HAP-1 (cell line): ENCODE measurements at regions not wholly inside any gene's neighbourhood (a gene's known extent, or its start where the extent isn't known, plus 50 kb on each side); places are given as distances from the start of the nearest gene placed in this dataset.

Source experiments
- DNase-seq, 2 experiments: peaks; one replicate each; pipeline ENCODE4 v3.0.0-alpha.2; 2016 to 2020; ENCODE audit warnings: low spot score in 2 of 2
- H3K27me3 ChIP-seq: fragments of 250-450 bp; sonication (Bioruptor Pico); 2 replicates; pipeline ENCODE4 v1.5.1; 2020; ENCODE audit warnings: low read depth, mild to moderate bottlenecking, moderate library complexity
- H3K36me3 ChIP-seq: fragments of 250-450 bp; sonication (Bioruptor Pico); replicated peaks from 2 replicates; pipeline ENCODE4 v1.5.1; 2020; ENCODE audit warnings: mild to moderate bottlenecking
- H3K4me1 ChIP-seq: fragments of 250-450 bp; sonication (Bioruptor Pico); 2 replicates; pipeline ENCODE4 v1.5.1; 2020; ENCODE audit warnings: mild to moderate bottlenecking
- H3K4me3 ChIP-seq: fragments of 250-450 bp; sonication (Bioruptor Pico); 2 replicates; pipeline ENCODE4 v1.5.1; 2020; ENCODE audit warnings: mild to moderate bottlenecking, moderate library complexity
- H3K9me3 ChIP-seq: fragments of 250-450 bp; sonication (Bioruptor Pico); 2 replicates; pipeline ENCODE4 v1.5.1; 2020; ENCODE audit warnings: mild to moderate bottlenecking, moderate library complexity
- in situ Hi-C: fragments of 300-500 bp; cut with MboI; formaldehyde crosslinking; loops from 3 replicates; pipeline ENCODE4 v1.14.3; 2020; ENCODE audit warnings: low sequenced_read_pairs, inconsistent platforms, mixed read lengths

DNA sequence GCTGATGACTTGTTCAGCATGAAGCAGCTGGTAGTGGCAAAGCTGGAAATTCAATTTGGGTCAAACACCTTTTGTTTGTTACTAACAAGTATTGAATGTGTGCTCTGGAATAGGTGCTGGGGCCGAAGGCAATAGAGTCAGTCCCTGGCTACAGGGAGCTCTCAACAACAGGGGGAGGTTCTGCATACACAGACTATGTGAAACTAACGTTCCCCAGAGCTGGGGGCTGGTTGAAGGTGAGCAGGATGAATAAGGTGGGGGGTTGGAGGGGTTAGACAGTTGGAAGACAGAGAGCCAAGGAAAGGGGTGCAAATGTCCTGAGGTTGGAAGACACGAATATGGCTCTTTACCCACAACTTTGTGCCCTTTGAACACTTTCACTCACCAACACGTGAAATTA is 84.1 kb upstream of the PLPP4 start:
- H3K4me3 ChIP-seq, result no peak overlapping the region
- in situ Hi-C loops, result no loop called here
- H3K36me3 ChIP-seq, result no peaks in the 10 kb centered on the region
- peaks cover 4% of the 10 kb centered on the region for H3K27me3 ChIP-seq
- no peaks in the 10 kb centered on the region for H3K9me3 ChIP-seq
- H3K4me1 ChIP-seq, result no peaks in the 10 kb centered on the region
- no peak for DNase-seq

DNA sequence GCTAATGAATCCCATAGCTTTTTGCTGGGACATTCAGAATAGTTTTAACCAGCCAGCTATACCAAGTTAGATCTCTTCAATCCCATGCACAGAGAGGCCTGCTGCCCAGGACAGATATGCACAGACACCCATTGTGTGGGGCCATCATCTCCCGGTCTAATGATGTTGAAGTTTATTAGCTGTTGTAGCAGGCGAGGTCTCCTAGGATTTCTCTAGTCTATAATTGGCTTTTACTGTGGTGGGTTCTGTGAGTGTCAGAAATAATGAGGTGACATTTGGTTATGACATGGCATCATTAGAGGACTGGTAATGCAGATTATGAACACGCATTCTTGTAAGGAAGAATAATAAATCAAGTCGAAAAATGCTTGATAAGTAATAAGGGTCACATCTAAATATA is 81.4 kb upstream of the PLPP4 start:
- in situ Hi-C loops, result no loop called here

DNA sequence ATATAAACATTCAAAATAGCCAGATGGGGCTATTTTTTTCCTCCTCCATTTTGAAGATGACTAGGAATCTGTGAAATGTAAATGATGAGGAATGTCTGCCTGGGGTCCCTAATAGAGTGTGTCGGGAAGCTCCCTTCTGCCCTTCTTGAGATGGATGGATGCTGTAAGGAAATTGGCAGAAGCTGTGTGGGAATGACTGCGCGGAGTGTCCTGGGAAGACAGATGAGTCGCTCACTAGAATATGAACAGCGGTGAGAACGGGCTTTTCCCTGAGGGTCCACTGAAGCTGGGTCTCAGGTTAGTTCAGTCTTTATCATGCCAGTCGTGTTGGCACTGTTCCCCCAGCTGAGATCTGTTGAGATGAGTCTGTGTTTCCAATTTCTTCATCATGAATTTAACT is 75.1 kb upstream of the PLPP4 start:
- no peak for DNase-seq
- Histone ChIP-seq H3K27me3 (no peaks in the 10 kb centered on the region), H3K9me3 (no peaks in the 10 kb centered on the region), H3K4me3 (no peak overlapping the region), H3K4me1 (no peaks in the 10 kb centered on the region), H3K36me3 (no peaks in the 10 kb centered on the region)
- in situ Hi-C loops, result no loop called here

More for the DNA sequence above, 81.4 kb upstream of the PLPP4 start:
- DNase-seq, result no peak
- Histone ChIP-seq H3K9me3 (no peaks in the 10 kb centered on the region), H3K27me3 (no peaks in the 10 kb centered on the region), H3K4me3 (no peak overlapping the region), H3K4me1 (no peaks in the 10 kb centered on the region), H3K36me3 (no peaks in the 10 kb centered on the region)

- no peaks in the 10 kb centered on the region for H3K27me3 ChIP-seq
- in situ Hi-C loops, result no loop called here
- H3K4me1 ChIP-seq, result no peaks in the 10 kb centered on the region
- H3K36me3 ChIP-seq, result no peaks in the 10 kb centered on the region
- H3K9me3 ChIP-seq, result no peaks in the 10 kb centered on the region
- no peak overlapping the region for H3K4me3 ChIP-seq
- no peak for DNase-seq
Observed at GRCh38 chr10:120382360-120382759, 74.7 kb upstream of the PLPP4 start.

GRCh38 chr10:120385992-120386391 is 71.0 kb upstream of the PLPP4 start:
- in situ Hi-C loops, result no loop called here
- no peak for DNase-seq
- Histone ChIP-seq H3K9me3 (no peaks in the 10 kb centered on the region), H3K4me3 (no peak overlapping the region), H3K4me1 (no peaks in the 10 kb centered on the region), H3K27me3 (no peaks in the 10 kb centered on the region; the same call in 1 of the 2 replicates), H3K36me3 (no peaks in the 10 kb centered on the region)

- no peak overlapping the region for H3K4me3 ChIP-seq
- no peak for DNase-seq
- H3K27me3 ChIP-seq, result no peaks in the 10 kb centered on the region; the same call in 1 of the 2 replicates
- no peaks in the 10 kb centered on the region for H3K4me1 ChIP-seq
- in situ Hi-C loops, result no loop called here
- H3K36me3 ChIP-seq, result no peaks in the 10 kb centered on the region
- H3K9me3 ChIP-seq, result no peaks in the 10 kb centered on the region
Observed at GRCh38 chr10:120386896-120387295, 70.1 kb upstream of the PLPP4 start.

DNA sequence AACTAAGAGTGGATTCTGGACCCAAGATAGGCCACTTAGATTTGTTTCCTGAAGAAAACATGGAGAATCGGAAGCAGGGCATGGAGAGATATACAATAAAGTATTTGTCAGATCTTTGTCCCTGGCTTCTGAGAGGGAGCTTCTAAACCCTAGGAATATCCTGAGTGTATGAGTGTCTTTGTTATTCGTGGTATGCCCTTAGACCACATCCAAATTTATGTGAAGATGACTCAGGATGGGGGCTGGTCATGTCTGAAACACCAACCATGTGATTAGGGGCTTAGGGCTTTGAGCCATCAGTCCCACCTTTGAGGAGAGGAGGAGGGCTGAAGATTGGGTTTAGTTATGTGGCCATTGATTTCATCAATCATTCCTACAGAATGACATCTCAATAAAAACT is 69.7 kb upstream of the PLPP4 start:
- DNase-seq, result no peak
- H3K4me1 ChIP-seq, result no peaks in the 10 kb centered on the region
- no peaks in the 10 kb centered on the region; the same call in 1 of the 2 replicates for H3K27me3 ChIP-seq
- H3K36me3 ChIP-seq, result no peaks in the 10 kb centered on the region
- no peaks in the 10 kb centered on the region for H3K9me3 ChIP-seq
- in situ Hi-C loops, result no loop called here
- H3K4me3 ChIP-seq, result no peak overlapping the region

DNA sequence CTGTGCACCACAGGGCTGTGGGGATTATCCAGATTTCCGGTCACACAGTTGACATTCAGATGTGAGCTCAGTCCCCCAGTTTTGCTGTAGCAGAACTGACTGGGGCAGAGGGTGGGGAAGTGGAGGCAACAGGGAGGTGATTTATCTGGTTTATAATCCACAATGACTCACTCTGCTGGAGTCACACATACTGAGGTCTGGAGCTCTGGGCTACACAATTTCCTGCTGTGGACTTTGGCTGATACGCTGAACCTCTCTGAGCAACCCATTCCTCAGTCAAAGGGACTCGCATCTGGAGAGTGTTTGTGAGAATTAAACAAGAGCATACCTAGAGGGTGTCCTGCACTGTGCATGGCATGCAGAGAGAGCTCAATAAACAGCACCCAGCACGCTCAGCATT is 64.8 kb upstream of the PLPP4 start:
- no peak for DNase-seq
- Histone ChIP-seq H3K4me3 (no peak overlapping the region), H3K36me3 (no peaks in the 10 kb centered on the region), H3K27me3 (no peaks in the 10 kb centered on the region; the same call in 1 of the 2 replicates), H3K4me1 (no peaks in the 10 kb centered on the region), H3K9me3 (no peaks in the 10 kb centered on the region)
- in situ Hi-C loops, result no loop called here

DNA sequence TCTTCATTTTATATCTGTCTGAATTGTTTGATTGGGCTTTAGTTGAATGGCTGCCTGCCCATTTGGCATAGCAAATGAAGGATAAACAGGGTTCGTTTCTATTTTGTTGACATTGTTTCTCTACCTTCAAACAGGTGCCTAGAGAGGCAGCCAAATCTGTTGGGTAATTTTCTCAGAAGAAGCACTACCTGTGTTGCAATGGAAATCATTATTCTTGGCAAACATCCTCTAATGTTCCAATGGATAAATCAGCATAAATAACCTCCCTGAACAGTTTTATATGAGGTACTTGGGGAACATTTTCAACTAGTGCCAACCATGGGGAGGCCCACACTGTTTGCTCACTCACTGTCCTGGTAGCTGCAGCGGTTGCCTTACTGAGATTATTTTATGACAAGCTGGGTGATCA is 64.4 kb upstream of the PLPP4 start:
- Histone ChIP-seq H3K36me3 (no peaks in the 10 kb centered on the region), H3K4me3 (no peak overlapping the region), H3K9me3 (no peaks in the 10 kb centered on the region), H3K27me3 (no peaks in the 10 kb centered on the region; the same call in 1 of the 2 replicates), H3K4me1 (no peaks in the 10 kb centered on the region)
- in situ Hi-C loops, result no loop called here
- no peak for DNase-seq

- Histone ChIP-seq H3K4me3 (no peak overlapping the region), H3K9me3 (no peaks in the 10 kb centered on the region), H3K36me3 (no peaks in the 10 kb centered on the region), H3K27me3 (no peaks in the 10 kb centered on the region), H3K4me1 (no peaks in the 10 kb centered on the region)
- in situ Hi-C loops, result no loop called here
- no peak for DNase-seq
Observed at GRCh38 chr10:120394446-120394845, 62.6 kb upstream of the PLPP4 start.

GRCh38 chr10:120396228-120396627 is 60.8 kb upstream of the PLPP4 start:
- in situ Hi-C loops, result no loop called here
- no peaks in the 10 kb centered on the region for H3K27me3 ChIP-seq
- no peak for DNase-seq
- H3K36me3 ChIP-seq, result no peaks in the 10 kb centered on the region
- no peak overlapping the region for H3K4me3 ChIP-seq
- H3K9me3 ChIP-seq, result no peaks in the 10 kb centered on the region
- no peaks in the 10 kb centered on the region for H3K4me1 ChIP-seq

DNA sequence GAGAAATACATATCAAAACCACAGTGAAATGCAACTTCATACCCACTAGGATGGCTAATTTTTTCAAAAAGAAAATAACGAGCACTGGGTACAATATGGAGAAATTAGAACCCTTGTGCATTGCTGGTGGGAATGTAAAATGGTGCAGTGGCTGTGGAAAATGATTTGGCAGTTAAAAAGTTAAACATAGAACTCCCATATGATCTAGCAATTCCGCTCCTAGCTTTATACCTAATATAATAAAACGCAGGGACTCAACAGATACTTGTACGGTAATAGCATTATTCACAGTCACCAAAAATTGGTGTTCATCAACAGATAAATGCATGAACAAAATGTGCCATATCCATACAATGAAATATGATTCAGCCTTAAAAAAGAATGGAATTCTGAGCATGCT is 58.8 kb upstream of the PLPP4 start:
- H3K36me3 ChIP-seq, result no peaks in the 10 kb centered on the region
- in situ Hi-C loops, result no loop called here
- H3K27me3 ChIP-seq, result no peaks in the 10 kb centered on the region
- DNase-seq, result no peak
- no peak overlapping the region for H3K4me3 ChIP-seq
- no peaks in the 10 kb centered on the region for H3K9me3 ChIP-seq
- no peaks in the 10 kb centered on the region for H3K4me1 ChIP-seq

GRCh38 chr10:120400601-120401000 is 56.4 kb upstream of the PLPP4 start:
- DNase-seq, result no peak
- Histone ChIP-seq H3K27me3 (no peaks in the 10 kb centered on the region), H3K9me3 (no peaks in the 10 kb centered on the region), H3K4me3 (no peak overlapping the region), H3K4me1 (no peaks in the 10 kb centered on the region), H3K36me3 (no peaks in the 10 kb centered on the region)
- in situ Hi-C loops, result no loop called here

DNA sequence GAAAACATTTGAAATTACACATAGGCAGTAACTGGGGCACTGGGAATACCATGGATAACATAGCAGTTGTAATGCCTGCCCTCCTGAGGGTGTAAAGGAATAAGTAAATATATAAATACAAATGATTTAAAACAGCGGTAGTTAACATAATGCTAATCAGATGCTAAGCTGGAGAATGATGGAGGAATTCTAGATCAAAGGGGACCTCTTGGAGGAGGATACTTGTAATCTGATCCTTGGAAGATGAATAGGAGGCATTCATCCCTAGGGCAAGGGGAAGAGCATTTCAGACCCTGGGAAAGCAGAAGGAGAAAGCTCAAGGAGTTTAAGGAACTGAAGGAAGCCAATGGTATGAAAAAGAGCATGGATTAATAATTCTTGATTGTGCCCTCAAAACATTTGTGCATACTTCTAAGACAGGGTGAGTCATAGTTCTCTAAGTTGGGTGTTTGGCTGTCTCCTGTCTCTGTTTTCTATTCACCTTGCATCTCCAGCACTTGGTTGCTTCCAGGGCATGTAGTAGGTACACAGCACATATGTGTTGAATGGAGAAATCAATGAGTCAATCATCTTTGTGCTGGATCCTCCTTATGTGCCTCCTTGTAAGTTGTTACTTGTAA is 54.8 kb upstream of the PLPP4 start:
- H3K4me1 ChIP-seq, result no peaks in the 10 kb centered on the region
- no peaks in the 10 kb centered on the region for H3K27me3 ChIP-seq
- no peak overlapping the region for H3K4me3 ChIP-seq
- in situ Hi-C loops, result no loop called here
- H3K9me3 ChIP-seq, result no peaks in the 10 kb centered on the region
- no peaks in the 10 kb centered on the region for H3K36me3 ChIP-seq
- no peak for DNase-seq

- Histone ChIP-seq H3K4me3 (no peak overlapping the region), H3K4me1 (no peaks in the 10 kb centered on the region), H3K27me3 (no peaks in the 10 kb centered on the region), H3K9me3 (no peaks in the 10 kb centered on the region), H3K36me3 (no peaks in the 10 kb centered on the region)
- in situ Hi-C loops, result no loop called here
- no peak for DNase-seq
Observed at GRCh38 chr10:120403109-120403508, 53.9 kb upstream of the PLPP4 start.
